Neural progenitor cell (in vitro differentiated cells): ENCODE measurements at regions not wholly inside any gene's neighbourhood (a gene's known extent, or its start where the extent isn't known, plus 50 kb on each side); places are given as distances from the start of the nearest gene placed in this dataset.

ENCODE experiments used
- EZH2 ChIP-seq: fragments of 200-600 bp; sonication (generic); IDR thresholded peaks from 2 replicates; pipeline ENCODE4 v1.6.1; 2017; ENCODE audit warnings: antibody characterized with exemption, mild to moderate bottlenecking, moderate library complexity
- TF ChIP-seq, protein P1 (sequence below): fragments of 200-600 bp; sonication (generic); IDR thresholded peaks from 2 replicates; pipeline ENCODE4 v1.5.1; 2017; ENCODE audit warnings: antibody characterized with exemption, mild to moderate bottlenecking

DNA sequence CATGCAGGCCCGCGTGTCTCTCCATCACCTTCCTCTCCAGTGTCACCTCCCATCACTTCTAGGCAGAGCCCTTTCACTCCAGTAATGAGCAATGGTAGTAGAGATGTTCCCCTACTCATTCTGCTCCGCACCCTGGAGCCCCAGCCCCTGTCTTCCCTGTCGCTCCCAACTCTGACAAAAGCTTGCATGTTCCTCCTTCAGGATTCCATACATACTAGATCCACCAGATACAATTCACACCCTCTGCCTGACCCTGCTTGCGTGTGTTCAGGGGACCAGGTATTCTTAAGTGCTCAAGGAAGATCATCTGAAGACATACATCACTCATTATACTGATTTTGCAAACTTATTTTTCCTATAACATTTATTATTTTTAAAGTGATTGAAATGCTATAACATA is 222.7 kb downstream of the SNX19 start:
- TF ChIP-seq EZH2 = no peak
- TF ChIP-seq, protein P1, sequence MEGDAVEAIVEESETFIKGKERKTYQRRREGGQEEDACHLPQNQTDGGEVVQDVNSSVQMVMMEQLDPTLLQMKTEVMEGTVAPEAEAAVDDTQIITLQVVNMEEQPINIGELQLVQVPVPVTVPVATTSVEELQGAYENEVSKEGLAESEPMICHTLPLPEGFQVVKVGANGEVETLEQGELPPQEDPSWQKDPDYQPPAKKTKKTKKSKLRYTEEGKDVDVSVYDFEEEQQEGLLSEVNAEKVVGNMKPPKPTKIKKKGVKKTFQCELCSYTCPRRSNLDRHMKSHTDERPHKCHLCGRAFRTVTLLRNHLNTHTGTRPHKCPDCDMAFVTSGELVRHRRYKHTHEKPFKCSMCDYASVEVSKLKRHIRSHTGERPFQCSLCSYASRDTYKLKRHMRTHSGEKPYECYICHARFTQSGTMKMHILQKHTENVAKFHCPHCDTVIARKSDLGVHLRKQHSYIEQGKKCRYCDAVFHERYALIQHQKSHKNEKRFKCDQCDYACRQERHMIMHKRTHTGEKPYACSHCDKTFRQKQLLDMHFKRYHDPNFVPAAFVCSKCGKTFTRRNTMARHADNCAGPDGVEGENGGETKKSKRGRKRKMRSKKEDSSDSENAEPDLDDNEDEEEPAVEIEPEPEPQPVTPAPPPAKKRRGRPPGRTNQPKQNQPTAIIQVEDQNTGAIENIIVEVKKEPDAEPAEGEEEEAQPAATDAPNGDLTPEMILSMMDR = no peak
